SHP77 treated with DMSO at 0.1 percent for 48 hours (cell line): ENCODE measurements at regions not wholly inside any gene's neighbourhood (a gene's known extent, or its start where the extent isn't known, plus 50 kb on each side); places are given as distances from the start of the nearest gene placed in this dataset.

ENCODE experiments used
- DNase-seq: peaks from one replicate; lab custom pipeline; 2025; lab: John Stamatoyannopoulos, UW

GRCh38 chr5:82396871-82397514 lies 118.8 kb upstream of the RPS23 start:
- DNase-seq = peak; percentile 94

- DNase-seq = no peak
Observed at GRCh38 chr5:82396396-82396795, 118.2 kb upstream of the RPS23 start.

GRCh38 chr5:82393951-82394350 lies 115.8 kb upstream of the RPS23 start:
- DNase-seq = no peak

GRCh38 chr5:82390088-82390487 lies 111.9 kb upstream of the RPS23 start:
- no peak for DNase-seq

- DNase-seq = no peak
Observed at GRCh38 chr5:82389347-82389746, 111.2 kb upstream of the RPS23 start.

GRCh38 chr5:82388181-82388580 lies 110.0 kb upstream of the RPS23 start:
- DNase-seq = no peak

- no peak for DNase-seq
Observed at GRCh38 chr5:82387819-82388166, 109.6 kb upstream of the RPS23 start.

GRCh38 chr5:82387001-82387818 lies 109.1 kb upstream of the RPS23 start:
- DNase-seq = peak; percentile 86

GRCh38 chr5:82386576-82386975 lies 108.4 kb upstream of the RPS23 start:
- peak; percentile 86 for DNase-seq

- no peak for DNase-seq
Observed at GRCh38 chr5:82384034-82384750, 106.0 kb upstream of the RPS23 start.

- no peak for DNase-seq
Observed at GRCh38 chr5:82381591-82381990, 103.4 kb upstream of the RPS23 start.

- no peak for DNase-seq
Observed at GRCh38 chr5:82376307-82376706, 98.2 kb upstream of the RPS23 start.

- DNase-seq = peak; percentile 82
Observed at GRCh38 chr5:82375488-82376244, 97.5 kb upstream of the RPS23 start.

GRCh38 chr5:82374637-82375036 lies 96.5 kb upstream of the RPS23 start:
- no peak for DNase-seq

GRCh38 chr5:82367930-82368329 lies 89.8 kb upstream of the RPS23 start:
- DNase-seq = no peak

- peak; percentile 62 for DNase-seq
Observed at GRCh38 chr5:82365744-82366228, 87.6 kb upstream of the RPS23 start.

GRCh38 chr5:82365026-82365425 lies 86.9 kb upstream of the RPS23 start:
- DNase-seq = no peak

GRCh38 chr5:82364497-82364896 lies 86.3 kb upstream of the RPS23 start:
- DNase-seq = no peak

GRCh38 chr5:82363524-82363923 lies 85.4 kb upstream of the RPS23 start:
- no peak for DNase-seq

GRCh38 chr5:82362636-82363035 lies 84.5 kb upstream of the RPS23 start:
- DNase-seq = no peak

- no peak for DNase-seq
Observed at GRCh38 chr5:82360022-82360421, 81.9 kb upstream of the RPS23 start.

GRCh38 chr5:82359272-82359671 lies 81.1 kb upstream of the RPS23 start:
- no peak for DNase-seq
